ENCODE measurements at regions not wholly inside any gene's neighbourhood (a gene's known extent, or its start where the extent isn't known, plus 50 kb on each side); places are given as distances from the start of the nearest gene placed in this dataset.

- Histone ChIP-seq H3F3A (ENCODE audit: insufficient read depth) (no peaks in the 10 kb centered on the region), H3K36me3 (ENCODE audit: low read length) (no peaks in the 10 kb centered on the region), H3K4me3 (ENCODE audit: insufficient read depth, low read length, poor library complexity, severe bottlenecking) (no peak overlapping the region), H4K20me1 (ENCODE audit: low read depth, low read length) (no peaks in the 10 kb centered on the region), H3K9me2 (replicated peaks; ENCODE audit: insufficient read depth, low read length) (no peaks in the 10 kb centered on the region), H3K4me2 (ENCODE audit: low read depth, low read length, poor library complexity, severe bottlenecking) (no peak overlapping the region), H3K9me3 (ENCODE audit: insufficient read depth, low read length) (no peaks in the 10 kb centered on the region), H3K79me2 (ENCODE audit: insufficient read depth, low read length) (no peaks in the 10 kb centered on the region), H3K9ac (ENCODE audit: low read length) (no peak overlapping the region), H2AFZ (ENCODE audit: low read depth, low read length, severe bottlenecking) (no peak overlapping the region), H3K27me3 (ENCODE audit: low read length) (no peaks in the 10 kb centered on the region), H3K27ac (ENCODE audit: low read depth, low read length) (no peak overlapping the region)
- no peak for TF ChIP-seq CTCF (IDR thresholded peaks at IDR 0.05; ENCODE audit: insufficient read depth, low read length, poor library complexity, severe bottlenecking)
- TF ChIP-seq EZH2phosphoT487 (conservative IDR thresholded peaks at IDR 0.05; ENCODE audit: low read length) = no peak
Observed at GRCh38 chr13:78816592-78816991, 157.6 kb upstream of the OBI1 start.

GRCh38 chr13:78816154-78816553, 157.2 kb upstream of the OBI1 start:
- H3K9me3 ChIP-seq (ENCODE audit: insufficient read depth, low read length) = no peaks in the 10 kb centered on the region
- no peak overlapping the region for H3K27ac ChIP-seq (ENCODE audit: low read depth, low read length)
- TF ChIP-seq EZH2phosphoT487 (conservative IDR thresholded peaks at IDR 0.05; ENCODE audit: low read length) (no peak), CTCF (IDR thresholded peaks at IDR 0.05; ENCODE audit: insufficient read depth, low read length, poor library complexity, severe bottlenecking) (no peak)
- H3K9me2 ChIP-seq (replicated peaks; ENCODE audit: insufficient read depth, low read length) = no peaks in the 10 kb centered on the region
- no peaks in the 10 kb centered on the region for H3F3A ChIP-seq (ENCODE audit: insufficient read depth)
- H3K4me3 ChIP-seq (ENCODE audit: insufficient read depth, low read length, poor library complexity, severe bottlenecking) = no peak overlapping the region
- H4K20me1 ChIP-seq (ENCODE audit: low read depth, low read length) = no peaks in the 10 kb centered on the region
- H3K27me3 ChIP-seq (ENCODE audit: low read length) = no peaks in the 10 kb centered on the region
- no peak overlapping the region for H3K4me2 ChIP-seq (ENCODE audit: low read depth, low read length, poor library complexity, severe bottlenecking)
- no peaks in the 10 kb centered on the region for H3K79me2 ChIP-seq (ENCODE audit: insufficient read depth, low read length)
- no peak overlapping the region for H2AFZ ChIP-seq (ENCODE audit: low read depth, low read length, severe bottlenecking)
- H3K36me3 ChIP-seq (ENCODE audit: low read length) = no peaks in the 10 kb centered on the region
- no peak overlapping the region for H3K9ac ChIP-seq (ENCODE audit: low read length)

GRCh38 chr13:78806457-78806856, 147.5 kb upstream of the OBI1 start:
- Histone ChIP-seq H3K9me3 (ENCODE audit: insufficient read depth, low read length) (no peaks in the 10 kb centered on the region), H3K27me3 (ENCODE audit: low read length) (no peaks in the 10 kb centered on the region), H3K4me2 (ENCODE audit: low read depth, low read length, poor library complexity, severe bottlenecking) (no peak overlapping the region), H3K27ac (ENCODE audit: low read depth, low read length) (no peak overlapping the region), H4K20me1 (ENCODE audit: low read depth, low read length) (no peaks in the 10 kb centered on the region), H3F3A (ENCODE audit: insufficient read depth) (no peaks in the 10 kb centered on the region), H3K9me2 (replicated peaks; ENCODE audit: insufficient read depth, low read length) (no peaks in the 10 kb centered on the region), H3K79me2 (ENCODE audit: insufficient read depth, low read length) (no peaks in the 10 kb centered on the region), H3K9ac (ENCODE audit: low read length) (no peak overlapping the region), H3K4me3 (ENCODE audit: insufficient read depth, low read length, poor library complexity, severe bottlenecking) (no peak overlapping the region), H3K36me3 (ENCODE audit: low read length) (no peaks in the 10 kb centered on the region), H2AFZ (ENCODE audit: low read depth, low read length, severe bottlenecking) (no peak overlapping the region)
- TF ChIP-seq EZH2phosphoT487 (conservative IDR thresholded peaks at IDR 0.05; ENCODE audit: low read length) (no peak), CTCF (IDR thresholded peaks at IDR 0.05; ENCODE audit: insufficient read depth, low read length, poor library complexity, severe bottlenecking) (no peak)

- no peaks in the 10 kb centered on the region for H3K27me3 ChIP-seq (ENCODE audit: low read length)
- no peak overlapping the region for H3K9ac ChIP-seq (ENCODE audit: low read length)
- no peak overlapping the region for H2AFZ ChIP-seq (ENCODE audit: low read depth, low read length, severe bottlenecking)
- H3K79me2 ChIP-seq (ENCODE audit: insufficient read depth, low read length) = no peaks in the 10 kb centered on the region
- TF ChIP-seq EZH2phosphoT487 (conservative IDR thresholded peaks at IDR 0.05; ENCODE audit: low read length) = no peak
- no peak for TF ChIP-seq CTCF (IDR thresholded peaks at IDR 0.05; ENCODE audit: insufficient read depth, low read length, poor library complexity, severe bottlenecking)
- no peak overlapping the region for H3K4me3 ChIP-seq (ENCODE audit: insufficient read depth, low read length, poor library complexity, severe bottlenecking)
- H3K9me2 ChIP-seq (replicated peaks; ENCODE audit: insufficient read depth, low read length) = no peaks in the 10 kb centered on the region
- H3K4me2 ChIP-seq (ENCODE audit: low read depth, low read length, poor library complexity, severe bottlenecking) = no peak overlapping the region
- H4K20me1 ChIP-seq (ENCODE audit: low read depth, low read length) = no peaks in the 10 kb centered on the region
- H3K27ac ChIP-seq (ENCODE audit: low read depth, low read length) = no peak overlapping the region
- H3K36me3 ChIP-seq (ENCODE audit: low read length) = no peaks in the 10 kb centered on the region
- no peaks in the 10 kb centered on the region for H3K9me3 ChIP-seq (ENCODE audit: insufficient read depth, low read length)
- no peaks in the 10 kb centered on the region for H3F3A ChIP-seq (ENCODE audit: insufficient read depth)
Observed at GRCh38 chr13:78802912-78803311, 144.0 kb upstream of the OBI1 start.
